HG03025 (cell line): ENCODE measurements at regions not wholly inside any gene's neighbourhood (a gene's known extent, or its start where the extent isn't known, plus 50 kb on each side); places are given as distances from the start of the nearest gene placed in this dataset.
"Not testable (repeated sequence)": the region's sequence is repeated elsewhere in the genome, so short reads cannot be mapped to it uniquely, and the experiment has no call there.

Experiments used
- ATAC-seq: cut with Tn5 transposase; IDR thresholded peaks from one replicate; pipeline ENCODE4 v1.9.1; 2021; ENCODE audit warnings: mild to moderate bottlenecking, moderate library complexity; ENCODE audit not compliant: unreplicated experiment, low FRiP score

DNA sequence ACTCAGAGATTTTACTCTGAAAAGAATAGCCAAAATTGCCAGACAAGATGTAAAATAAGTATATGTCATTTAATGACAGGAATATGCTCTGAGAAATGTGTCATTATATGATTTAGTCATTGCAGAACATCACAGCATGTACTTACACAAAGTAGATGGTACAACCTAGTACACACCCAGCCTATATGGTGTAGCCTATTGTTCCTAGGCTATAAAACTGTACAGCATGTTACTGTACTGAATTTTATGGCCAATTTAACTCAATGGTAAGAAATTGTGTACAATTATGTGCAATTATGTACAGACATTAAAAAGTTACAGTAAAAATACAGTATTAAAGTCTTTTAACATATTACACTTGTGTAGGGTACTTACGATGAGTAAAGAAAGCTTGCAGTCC is 311.9 kb upstream of the EPHA7 start:
- no peak for ATAC-seq

DNA sequence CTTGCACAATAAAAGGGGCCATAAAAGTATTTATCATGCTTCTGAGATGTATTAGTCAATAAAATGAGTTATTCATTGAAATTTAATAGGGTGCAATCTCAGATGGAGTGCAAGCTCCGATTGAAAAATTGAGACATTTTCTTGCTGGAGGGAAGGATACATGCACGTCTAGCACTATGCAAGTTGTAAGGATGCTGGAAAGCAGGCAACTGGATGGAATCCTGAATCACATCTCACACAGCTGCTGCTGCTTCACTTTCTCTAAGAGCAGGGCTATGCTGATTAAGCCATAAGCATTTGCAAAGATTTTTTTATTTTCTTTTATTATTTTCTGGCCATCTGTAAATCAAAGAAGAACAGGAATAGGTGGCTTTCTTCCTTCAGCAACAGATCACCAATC is 308.8 kb upstream of the EPHA7 start:
- ATAC-seq: no peak

DNA sequence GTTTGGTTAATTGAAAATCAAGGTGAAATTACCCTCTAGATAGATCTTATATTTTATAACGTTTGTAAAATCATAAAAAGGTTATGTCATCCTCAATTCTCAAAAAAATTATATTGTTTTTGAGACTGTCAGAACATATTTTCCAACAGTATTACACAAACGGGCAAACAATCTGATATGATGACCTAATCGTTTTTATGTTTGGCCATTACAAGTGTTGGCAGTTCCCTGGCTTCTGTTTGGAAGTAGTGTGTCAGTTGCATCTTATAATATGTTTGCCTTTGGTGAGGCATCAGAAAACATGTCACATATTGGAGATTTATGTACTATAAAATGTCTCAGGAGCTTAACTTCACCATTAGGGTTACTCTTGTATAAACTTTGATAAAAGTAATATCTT is 308.1 kb upstream of the EPHA7 start:
- no peak for ATAC-seq

DNA sequence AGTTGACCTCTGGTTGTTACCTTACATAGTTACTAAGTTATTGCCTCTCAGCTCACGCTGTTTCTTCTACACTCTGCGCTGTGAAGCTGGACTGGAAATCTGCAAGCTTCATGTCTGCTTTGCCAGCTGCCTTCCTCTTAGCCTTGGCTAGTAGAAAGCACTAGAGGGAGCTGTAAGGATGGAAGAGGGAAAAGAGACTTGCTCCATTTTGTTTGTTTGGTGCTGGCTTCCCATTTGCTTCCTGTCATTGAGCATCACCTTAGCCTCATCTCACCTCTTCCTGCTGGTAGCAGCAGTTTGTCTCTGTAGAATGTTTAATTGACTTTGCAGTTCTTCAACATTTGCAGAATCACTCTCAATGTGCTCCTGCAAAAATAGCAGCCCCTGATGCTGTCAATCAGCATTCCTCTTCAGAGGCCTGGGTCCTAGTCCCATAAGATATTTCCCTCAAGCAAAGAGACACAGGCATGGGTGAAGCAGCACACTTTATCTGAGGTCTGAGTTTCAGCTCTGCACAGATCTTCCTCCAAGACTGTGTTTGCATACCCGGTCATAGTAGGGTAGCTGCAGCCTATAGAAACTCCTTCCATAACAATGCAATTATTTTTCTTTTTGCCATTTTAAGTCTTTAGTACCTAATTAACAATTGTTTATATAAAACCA is 302.2 kb upstream of the EPHA7 start:
- ATAC-seq: no peak

DNA sequence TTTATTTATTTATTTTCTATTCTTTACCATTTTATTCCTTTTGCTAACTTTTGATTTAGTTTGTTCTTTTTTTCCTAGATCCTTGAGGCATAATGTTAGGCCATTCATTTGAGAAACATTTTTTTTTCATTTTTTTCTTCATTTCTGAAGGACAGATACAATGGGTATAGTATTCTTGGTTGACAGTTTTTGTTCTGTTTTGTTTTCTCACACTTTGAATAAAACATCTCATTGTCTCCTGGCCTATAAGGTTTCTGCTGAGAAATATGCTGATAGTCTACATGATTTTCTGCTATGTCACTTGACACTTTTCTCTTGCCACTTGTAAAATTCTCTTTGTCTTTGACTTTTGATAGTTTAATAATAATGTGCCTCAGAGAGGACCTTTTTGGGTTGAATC is 294.6 kb upstream of the EPHA7 start:
- ATAC-seq: no peak

DNA sequence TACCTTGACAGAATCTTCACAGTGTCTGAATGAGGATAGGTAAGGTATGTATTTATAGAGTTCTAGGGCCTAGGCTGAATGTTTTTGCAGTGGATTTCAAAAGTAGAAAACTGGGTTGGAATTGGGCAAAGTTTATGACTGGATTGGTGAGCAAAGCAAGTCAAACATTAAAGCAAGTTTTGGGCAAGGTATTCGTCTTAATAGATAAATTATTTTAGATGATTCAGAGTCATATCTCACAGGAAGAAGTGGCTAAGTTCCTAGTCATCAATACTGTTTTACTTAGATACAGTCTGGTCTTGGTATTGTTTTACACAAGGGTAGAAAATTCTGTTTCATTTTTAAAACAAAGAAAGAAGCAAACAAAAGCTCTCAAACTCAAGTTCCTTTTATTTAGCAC is 284.1 kb upstream of the EPHA7 start:
- ATAC-seq: no peak

DNA sequence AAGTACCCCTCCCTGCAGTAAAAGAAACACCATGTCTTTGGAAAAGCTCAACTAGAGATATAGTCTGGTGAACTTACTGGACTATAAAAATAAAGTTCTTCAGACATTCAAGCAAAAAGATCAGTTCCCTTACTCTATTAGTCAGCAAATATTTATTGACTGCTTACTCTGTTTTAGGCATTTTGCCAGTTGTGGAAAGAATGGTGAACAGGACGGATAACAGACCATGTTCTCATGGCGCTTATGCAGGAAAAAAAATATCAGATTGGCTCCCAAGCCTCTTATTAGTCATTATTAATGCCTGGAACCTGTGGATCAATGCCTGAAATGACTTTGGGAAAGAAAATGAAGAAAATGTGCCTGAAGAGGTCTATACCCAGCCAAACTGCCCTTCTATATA is 282.2 kb upstream of the EPHA7 start:
- no peak for ATAC-seq

DNA sequence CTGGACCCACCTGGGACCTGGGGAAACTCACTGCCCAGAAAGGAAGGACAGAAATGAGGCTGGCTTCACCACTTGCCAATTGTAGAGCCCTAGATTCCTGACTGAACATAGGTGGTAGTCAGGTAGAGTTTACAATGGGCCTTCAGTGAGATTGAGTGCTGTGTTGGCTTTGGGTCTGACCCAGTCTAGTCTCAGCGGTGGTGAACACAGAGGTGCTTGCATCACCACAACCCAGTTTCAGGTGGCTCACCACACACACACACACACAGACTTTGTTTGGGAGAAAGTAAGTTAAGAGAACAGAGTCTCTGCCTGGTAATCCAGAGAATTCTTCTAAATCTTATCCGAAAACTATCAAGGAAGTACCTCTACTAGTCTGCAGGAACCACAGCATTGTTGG is 266.1 kb upstream of the EPHA7 start:
- no peak for ATAC-seq

DNA sequence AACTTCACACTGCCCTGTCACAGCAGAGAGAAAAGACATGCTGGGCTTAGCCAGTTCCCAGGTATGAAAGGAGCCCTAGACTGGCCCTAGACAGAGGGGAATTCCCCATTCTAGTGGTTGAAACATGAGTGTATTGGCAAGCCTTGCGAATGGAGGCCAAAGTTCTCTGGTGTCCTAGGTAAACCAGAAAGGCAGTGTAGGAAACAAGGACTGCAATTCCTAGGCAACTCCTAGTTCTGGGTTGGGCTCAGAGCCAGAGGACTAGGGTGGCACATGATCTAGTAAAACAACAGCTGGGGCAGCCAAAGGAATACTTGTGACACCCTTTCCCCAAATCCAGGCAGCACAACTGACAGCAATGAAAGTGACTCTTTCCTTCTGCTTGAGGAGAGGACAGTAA is 265.0 kb upstream of the EPHA7 start:
- no peak for ATAC-seq

DNA sequence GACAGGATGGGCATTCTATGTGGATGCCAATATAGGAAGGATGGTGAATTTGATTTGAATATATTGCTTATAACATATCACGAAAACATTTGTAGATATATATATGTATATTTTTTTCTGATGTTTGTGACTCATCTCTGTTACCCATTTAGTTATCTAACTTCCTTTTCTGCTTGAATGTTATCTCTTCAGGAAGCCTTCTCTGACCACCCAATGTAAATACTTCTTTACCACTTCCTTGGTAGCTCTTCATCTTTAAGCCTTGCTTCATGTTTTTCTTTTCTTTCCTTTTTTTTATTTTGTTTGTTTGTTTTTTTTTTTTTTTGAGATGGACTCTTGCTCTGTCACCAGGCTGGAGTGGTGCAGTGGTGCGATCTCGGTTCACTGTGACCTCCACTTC is 260.5 kb upstream of the EPHA7 start:
- ATAC-seq: no peak

DNA sequence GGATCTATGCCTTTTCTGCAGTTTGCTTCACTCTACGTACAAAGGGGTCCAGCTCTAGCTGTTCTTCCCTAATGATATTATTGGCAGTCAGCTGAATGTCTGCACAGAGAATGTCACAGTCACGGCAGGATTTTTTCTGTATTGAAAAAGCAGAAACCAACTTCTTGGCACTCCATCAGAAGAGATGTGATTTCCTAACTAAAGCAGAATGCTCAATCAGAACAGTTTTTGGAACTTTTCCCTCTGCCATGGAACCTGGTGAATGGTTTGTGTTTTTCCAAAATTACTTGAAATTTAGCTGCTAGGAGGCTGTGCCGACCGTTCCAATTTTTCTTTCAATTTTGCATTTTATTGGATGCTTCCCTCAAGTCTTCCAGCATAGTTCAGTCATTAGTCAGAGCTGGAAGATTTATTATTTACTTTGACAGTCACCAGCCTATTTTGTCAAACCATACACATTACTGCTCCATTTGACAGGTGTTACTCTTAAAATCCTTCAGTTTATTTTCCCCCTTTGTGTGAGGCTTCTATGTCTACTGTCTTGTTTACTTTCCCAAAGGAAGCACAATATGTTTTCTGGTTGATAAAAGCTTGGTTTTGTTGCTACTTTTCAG is 259.6 kb upstream of the EPHA7 start:
- no peak for ATAC-seq

DNA sequence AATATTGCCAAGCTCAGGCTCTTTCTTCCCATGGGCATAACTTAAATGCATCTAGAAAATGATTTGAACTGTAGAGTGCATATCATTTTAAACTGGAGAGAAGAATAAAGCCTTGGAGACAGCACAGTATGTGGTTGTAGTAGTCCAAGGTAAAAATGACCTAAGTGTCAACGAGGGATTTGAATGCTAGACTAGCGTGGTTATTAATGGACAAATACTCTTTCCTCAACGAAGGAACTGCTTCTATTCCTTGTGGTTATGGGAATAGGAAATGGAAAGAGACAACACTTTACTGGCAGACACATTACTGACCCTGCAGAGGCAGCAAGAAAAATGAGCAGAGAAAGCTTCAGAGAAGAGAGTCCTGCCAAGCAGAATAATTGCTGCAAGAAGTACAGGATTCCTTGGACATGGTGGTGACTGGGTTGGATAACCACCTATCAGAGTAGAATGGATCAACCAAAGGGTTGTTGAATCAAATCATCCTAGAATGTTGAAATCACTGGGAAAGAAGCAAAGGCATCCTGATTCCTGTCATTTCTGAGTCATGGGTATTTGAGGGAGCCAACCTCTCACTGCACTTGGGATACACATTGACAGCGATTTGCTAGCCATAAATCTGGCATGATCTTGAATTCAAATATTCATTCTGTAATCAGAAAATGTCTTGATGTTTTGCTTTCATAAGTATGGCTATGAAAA is 258.1 kb upstream of the EPHA7 start:
- ATAC-seq: no peak

DNA sequence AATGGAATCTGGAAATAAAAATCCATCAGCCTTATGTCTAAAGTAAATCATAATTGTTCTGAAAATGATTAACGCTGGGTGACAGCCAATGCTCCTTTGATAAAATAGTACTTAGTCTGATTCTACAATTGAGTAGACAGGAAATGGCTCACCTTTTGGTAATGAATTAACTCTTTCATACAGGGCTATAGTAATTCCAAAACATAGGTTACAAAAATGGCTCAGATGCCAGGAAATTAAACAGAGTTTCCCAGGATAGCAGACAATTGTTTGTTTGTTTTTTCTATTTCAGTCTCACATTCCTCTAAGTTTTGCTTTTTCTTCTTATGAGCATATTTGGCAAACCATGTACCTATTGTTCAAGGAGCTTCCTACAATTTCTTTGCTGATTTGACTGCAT is 257.2 kb upstream of the EPHA7 start:
- no peak for ATAC-seq

DNA sequence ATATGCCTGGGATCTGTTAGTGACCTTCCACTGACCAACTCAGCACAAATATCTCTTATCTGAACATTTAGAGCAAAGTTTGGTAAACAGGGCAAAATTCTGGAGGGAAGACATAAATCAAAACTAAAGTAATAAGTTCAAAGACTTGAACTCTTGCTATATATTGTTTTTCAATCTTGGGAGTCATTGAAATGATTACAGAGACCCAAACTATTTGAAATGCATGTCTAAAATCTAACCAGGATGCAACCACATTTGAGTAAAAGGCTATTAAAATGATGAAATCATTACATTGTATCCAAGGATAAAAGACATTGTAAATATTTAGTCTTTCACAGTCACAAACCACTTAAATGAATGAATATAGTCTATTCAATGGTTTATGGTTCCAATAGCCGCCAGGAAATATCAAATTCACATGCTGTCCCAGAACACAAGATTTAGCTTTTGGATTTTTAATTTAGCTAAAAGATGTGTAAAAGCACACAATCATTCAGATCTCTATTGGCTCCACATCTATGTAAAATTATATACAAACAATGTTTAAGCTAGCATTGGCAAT is 256.6 kb upstream of the EPHA7 start:
- no peak for ATAC-seq

DNA sequence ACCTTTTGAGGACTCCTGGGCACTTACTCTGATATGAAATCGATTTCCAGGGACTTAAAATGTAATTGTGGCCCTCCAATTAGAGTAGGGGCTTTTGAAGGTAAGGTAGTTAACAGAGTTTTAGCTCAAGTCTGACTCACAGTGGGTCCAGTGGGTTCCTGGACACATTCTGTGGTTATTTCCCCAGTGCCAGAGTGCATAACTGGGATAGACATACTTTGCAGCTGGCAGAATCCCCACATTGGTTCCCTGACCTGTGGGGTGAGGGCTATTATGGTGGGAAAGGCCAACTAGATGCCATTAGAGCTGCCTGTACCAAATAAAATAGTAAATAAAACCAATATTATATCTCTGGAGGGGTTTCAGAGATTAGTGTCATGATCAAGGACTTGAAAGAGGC is 243.8 kb upstream of the EPHA7 start:
- ATAC-seq: no peak

DNA sequence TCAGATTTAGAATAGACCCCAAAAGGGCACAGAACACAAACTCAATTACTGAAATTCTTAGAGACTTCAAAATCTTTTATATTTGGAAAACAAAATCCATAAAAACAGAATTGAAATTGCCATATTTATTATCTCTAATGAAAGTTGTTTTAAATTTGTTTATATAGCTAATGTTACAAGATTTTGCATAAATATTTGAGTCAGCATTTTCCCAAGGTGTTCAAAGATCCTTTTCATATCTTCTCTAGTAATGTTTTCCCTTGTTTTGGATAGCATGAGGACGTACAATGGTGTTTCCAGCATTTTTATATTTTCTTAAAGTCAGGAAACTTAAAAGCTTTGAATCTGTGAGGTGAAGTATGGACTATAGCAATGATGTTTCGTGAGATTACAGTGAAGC is 235.2 kb upstream of the EPHA7 start:
- ATAC-seq: no peak

DNA sequence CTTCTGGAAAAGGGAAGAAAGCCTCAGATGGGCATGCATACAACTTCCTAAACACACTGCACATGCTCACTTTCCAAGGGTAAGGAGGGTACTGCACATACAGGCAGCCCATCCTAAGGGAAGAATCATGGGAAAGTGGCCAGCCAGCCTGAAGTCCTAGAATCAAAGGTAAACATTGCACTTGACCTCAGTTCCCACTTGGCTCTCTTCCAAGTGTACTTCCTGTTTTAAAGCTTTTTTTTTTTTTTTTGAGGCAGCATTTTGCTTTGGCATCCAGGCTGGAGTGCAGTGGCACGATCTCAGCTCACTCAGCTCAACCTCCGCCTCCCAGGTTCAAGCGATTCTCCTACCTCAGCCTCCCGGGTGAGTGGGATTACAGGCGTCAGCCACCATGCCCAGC is 225.3 kb upstream of the EPHA7 start:
- ATAC-seq: no peak

DNA sequence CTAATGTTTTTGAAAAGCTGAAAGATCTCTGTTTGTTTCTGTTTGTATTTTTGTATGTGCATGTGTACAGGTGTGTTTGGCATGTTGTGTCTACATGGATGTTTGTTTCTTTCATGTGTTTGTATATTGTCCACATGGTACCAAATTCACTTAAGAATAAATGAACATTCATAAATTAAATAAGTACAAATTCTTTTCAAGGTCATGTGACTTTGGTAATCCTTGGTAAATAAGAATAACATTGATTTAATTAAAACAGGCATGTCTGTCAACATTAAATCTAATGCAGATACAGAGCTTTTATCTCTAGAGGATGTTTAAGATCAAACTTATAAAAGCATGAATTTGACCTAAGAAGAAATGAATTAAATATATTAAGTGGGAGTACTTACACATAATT is 219.8 kb upstream of the EPHA7 start:
- no peak for ATAC-seq

DNA sequence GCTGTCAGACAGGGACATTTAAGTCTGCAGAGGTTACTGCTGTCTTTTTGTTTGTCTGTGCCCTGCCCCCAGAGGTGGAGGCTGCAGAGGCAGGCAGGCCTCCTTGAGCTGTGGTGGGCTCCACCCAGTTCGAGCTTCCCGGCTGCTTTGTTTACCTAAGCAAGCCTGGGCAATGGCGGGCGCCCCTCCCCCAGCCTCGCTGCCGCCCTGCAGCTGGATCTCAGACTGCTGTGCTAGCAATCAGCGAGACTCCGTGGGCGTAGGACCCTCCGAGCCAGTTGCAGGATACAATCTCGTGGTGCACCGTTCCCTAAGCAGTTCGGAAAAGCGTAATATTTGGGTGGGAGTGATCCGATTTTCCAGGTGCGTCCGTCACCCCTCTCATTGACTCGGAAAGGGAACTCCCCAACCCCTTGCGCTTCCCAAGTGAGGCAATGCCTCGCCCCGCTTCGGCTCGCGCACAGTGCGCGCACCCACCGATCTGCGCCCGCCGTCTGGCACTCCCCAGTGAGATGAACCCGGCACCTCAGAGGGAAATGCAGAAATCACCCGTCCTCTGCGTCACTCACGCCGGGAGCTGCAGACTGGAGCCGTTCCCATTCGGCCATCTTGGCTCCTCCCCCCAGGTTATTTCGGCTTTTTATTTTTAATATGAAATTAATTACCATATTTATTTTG is 217.8 kb upstream of the EPHA7 start:
- ATAC-seq: not testable (repeated sequence)

DNA sequence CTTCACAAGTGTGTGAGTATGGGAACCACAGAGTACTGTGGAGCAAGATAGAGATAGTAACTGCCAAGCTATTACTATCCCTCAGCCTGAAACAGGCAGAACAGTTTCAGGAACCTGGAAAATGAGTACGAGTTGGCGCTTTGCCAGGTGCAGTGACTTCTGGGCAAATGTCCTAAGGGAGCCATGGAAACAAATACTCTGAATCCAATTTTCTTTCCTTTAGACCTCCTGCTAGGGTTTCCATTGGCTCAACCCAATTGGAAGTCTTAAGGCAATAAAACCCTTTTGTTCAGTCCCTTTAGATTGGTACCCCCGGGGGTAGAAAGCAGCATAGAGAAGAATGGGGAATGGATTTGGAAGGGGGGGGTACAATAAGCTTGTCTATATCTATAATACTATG is 205.0 kb upstream of the EPHA7 start:
- no peak for ATAC-seq

DNA sequence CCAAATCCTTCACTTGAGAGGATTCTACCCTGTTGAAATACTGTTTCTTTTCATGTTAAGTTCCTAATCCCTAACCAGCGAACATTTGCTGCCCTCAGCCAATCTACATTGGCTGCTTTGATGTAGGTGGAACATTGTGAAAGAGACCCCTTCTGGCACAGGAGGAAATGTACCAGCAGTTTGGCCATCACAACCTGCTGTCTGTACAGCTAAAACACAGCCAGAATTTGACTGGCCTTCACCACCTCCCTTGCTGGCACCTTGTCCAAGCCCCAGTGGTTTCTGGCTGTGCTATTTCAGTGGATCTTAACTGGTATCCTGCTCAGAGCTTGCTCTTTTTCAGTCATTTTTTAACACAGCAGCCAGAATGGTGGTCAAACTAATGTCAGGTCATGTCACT is 202.1 kb upstream of the EPHA7 start:
- no peak for ATAC-seq
